ENCODE measurements at regions not wholly inside any gene's neighbourhood (a gene's known extent, or its start where the extent isn't known, plus 50 kb on each side); places are given as distances from the start of the nearest gene placed in this dataset.

GRCh38 chr11:97445561-97445960, 1055.7 kb downstream of the JRKL start:
- Histone ChIP-seq H3K27ac (no peak overlapping the region), H3K4me1 (no peaks in the 10 kb centered on the region), H3K36me3 (no peaks in the 10 kb centered on the region), H4K20me1 (no peaks in the 10 kb centered on the region), H3K9ac (no peak overlapping the region), H3K9me3 (no peaks in the 10 kb centered on the region), H3K27me3 (no peaks in the 10 kb centered on the region), H3K4me2 (no peak overlapping the region), H3K4me3 (no peak overlapping the region)
- no peak for TF ChIP-seq Cebpa-rat (IDR thresholded peaks at IDR 0.05)

- Histone ChIP-seq H4K20me1 (no peaks in the 10 kb centered on the region), H3K4me1 (no peaks in the 10 kb centered on the region), H3K9me3 (no peaks in the 10 kb centered on the region), H3K9ac (no peak overlapping the region), H3K27ac (no peak overlapping the region), H3K36me3 (no peaks in the 10 kb centered on the region), H3K27me3 (no peaks in the 10 kb centered on the region), H3K4me2 (no peak overlapping the region), H3K4me3 (no peak overlapping the region)
- no peak for TF ChIP-seq Cebpa-rat (IDR thresholded peaks at IDR 0.05)
Observed at GRCh38 chr11:97451441-97451840, 1061.6 kb downstream of the JRKL start.

GRCh38 chr11:97454988-97455387, 1065.2 kb downstream of the JRKL start:
- Histone ChIP-seq H3K9me3 (no peaks in the 10 kb centered on the region), H4K20me1 (no peaks in the 10 kb centered on the region), H3K27me3 (no peaks in the 10 kb centered on the region)

GRCh38 chr11:97460091-97460490, 1070.3 kb downstream of the JRKL start:
- H4K20me1 ChIP-seq, result no peaks in the 10 kb centered on the region
- no peaks in the 10 kb centered on the region for H3K4me1 ChIP-seq
- no peaks in the 10 kb centered on the region for H3K36me3 ChIP-seq
- no peak overlapping the region for H3K9ac ChIP-seq
- H3K4me3 ChIP-seq, result no peak overlapping the region
- no peak overlapping the region for H3K4me2 ChIP-seq
- peaks cover 18% of the 10 kb centered on the region for H3K9me3 ChIP-seq
- no peak for TF ChIP-seq Cebpa-rat (IDR thresholded peaks at IDR 0.05)
- no peaks in the 10 kb centered on the region for H3K27me3 ChIP-seq
- no peak overlapping the region for H3K27ac ChIP-seq

More at GRCh38 chr11:97454988-97455387, 1065.2 kb downstream of the JRKL start:
- Histone ChIP-seq H3K36me3 (no peaks in the 10 kb centered on the region), H3K4me2 (no peak overlapping the region), H3K4me1 (no peaks in the 10 kb centered on the region), H3K9ac (no peak overlapping the region), H3K27ac (no peak overlapping the region), H3K4me3 (no peak overlapping the region)
- no peak for TF ChIP-seq Cebpa-rat (IDR thresholded peaks at IDR 0.05)

- no peak for TF ChIP-seq Cebpa-rat (IDR thresholded peaks at IDR 0.05)
- peaks cover 19% of the 10 kb centered on the region for H3K9me3 ChIP-seq
- no peaks in the 10 kb centered on the region for H3K27me3 ChIP-seq
- no peak overlapping the region for H3K4me3 ChIP-seq
- H3K27ac ChIP-seq, result no peak overlapping the region
- no peaks in the 10 kb centered on the region for H3K36me3 ChIP-seq
- no peaks in the 10 kb centered on the region for H3K4me1 ChIP-seq
- H3K9ac ChIP-seq, result no peak overlapping the region
- H4K20me1 ChIP-seq, result no peaks in the 10 kb centered on the region
- H3K4me2 ChIP-seq, result no peak overlapping the region
Observed at GRCh38 chr11:97461044-97461880, 1071.4 kb downstream of the JRKL start.

GRCh38 chr11:97461934-97462333, 1072.1 kb downstream of the JRKL start:
- no peak overlapping the region for H3K4me3 ChIP-seq
- H3K9me3 ChIP-seq, result peaks cover 19% of the 10 kb centered on the region
- no peaks in the 10 kb centered on the region for H4K20me1 ChIP-seq
- no peaks in the 10 kb centered on the region for H3K27me3 ChIP-seq
- no peak for TF ChIP-seq Cebpa-rat (IDR thresholded peaks at IDR 0.05)
- H3K27ac ChIP-seq, result no peak overlapping the region
- no peak overlapping the region for H3K4me2 ChIP-seq
- H3K9ac ChIP-seq, result no peak overlapping the region
- no peaks in the 10 kb centered on the region for H3K4me1 ChIP-seq
- no peaks in the 10 kb centered on the region for H3K36me3 ChIP-seq

GRCh38 chr11:97463891-97464290, 1074.1 kb downstream of the JRKL start:
- no peak overlapping the region for H3K27ac ChIP-seq
- no peak overlapping the region for H3K4me2 ChIP-seq
- H3K4me1 ChIP-seq, result no peaks in the 10 kb centered on the region
- H3K9ac ChIP-seq, result no peak overlapping the region
- no peaks in the 10 kb centered on the region for H3K27me3 ChIP-seq
- no peaks in the 10 kb centered on the region for H4K20me1 ChIP-seq
- TF ChIP-seq Cebpa-rat (IDR thresholded peaks at IDR 0.05), result no peak
- no peak overlapping the region for H3K4me3 ChIP-seq
- no peaks in the 10 kb centered on the region for H3K36me3 ChIP-seq
- peaks cover 19% of the 10 kb centered on the region for H3K9me3 ChIP-seq

- H4K20me1 ChIP-seq, result no peaks in the 10 kb centered on the region
- H3K4me2 ChIP-seq, result no peak overlapping the region
- no peak overlapping the region for H3K4me3 ChIP-seq
- H3K27me3 ChIP-seq, result no peaks in the 10 kb centered on the region
- TF ChIP-seq Cebpa-rat (IDR thresholded peaks at IDR 0.05), result no peak
- H3K27ac ChIP-seq, result no peak overlapping the region
- H3K4me1 ChIP-seq, result no peaks in the 10 kb centered on the region
- H3K9me3 ChIP-seq, result peaks cover 20% of the 10 kb centered on the region
- no peaks in the 10 kb centered on the region for H3K36me3 ChIP-seq
- no peak overlapping the region for H3K9ac ChIP-seq
Observed at GRCh38 chr11:97471480-97471879, 1081.7 kb downstream of the JRKL start.

- Histone ChIP-seq H3K9ac (no peak overlapping the region), H3K36me3 (no peaks in the 10 kb centered on the region), H3K4me1 (no peaks in the 10 kb centered on the region), H3K27me3 (no peaks in the 10 kb centered on the region), H3K27ac (no peak overlapping the region), H4K20me1 (no peaks in the 10 kb centered on the region), H3K4me3 (no peak overlapping the region), H3K9me3 (no peaks in the 10 kb centered on the region), H3K4me2 (no peak overlapping the region)
- TF ChIP-seq Cebpa-rat (IDR thresholded peaks at IDR 0.05), result no peak
Observed at GRCh38 chr11:97487387-97487786, 1097.6 kb downstream of the JRKL start.

- H3K9ac ChIP-seq, result no peak overlapping the region
- TF ChIP-seq Cebpa-rat (IDR thresholded peaks at IDR 0.05), result no peak
- H3K4me2 ChIP-seq, result no peak overlapping the region
- no peaks in the 10 kb centered on the region for H3K27me3 ChIP-seq
- no peaks in the 10 kb centered on the region for H4K20me1 ChIP-seq
- no peaks in the 10 kb centered on the region for H3K9me3 ChIP-seq
- no peak overlapping the region for H3K4me3 ChIP-seq
- H3K36me3 ChIP-seq, result no peaks in the 10 kb centered on the region
- H3K4me1 ChIP-seq, result no peaks in the 10 kb centered on the region
- no peak overlapping the region for H3K27ac ChIP-seq
Observed at GRCh38 chr11:97498891-97499290, 1109.1 kb downstream of the JRKL start.

All from BLaER1 (cell line).